Stomach (tissue), 8 donors: ENCODE measurements at regions not wholly inside any gene's neighbourhood (a gene's known extent, or its start where the extent isn't known, plus 50 kb on each side); places are given as distances from the start of the nearest gene placed in this dataset.

Experiments
- DNase-seq, 2 donors: peaks; one replicate each; pipeline versions ENCODE4 v3.0.0 to v3.0.0-alpha.2; 2013 to 2019
- H3K27ac ChIP-seq, 5 donors: fragments of 200-600 bp in 4 of 5; sonication (generic) in 4 of 5; one replicate each; pipeline ENCODE4 v1.5.1; 2013 to 2019; ENCODE audit warnings: mild to moderate bottlenecking in 1 of 5, moderate library complexity in 1 of 5
- H3K27me3 ChIP-seq, 3 donors: fragments of 200-600 bp; sonication (generic); one replicate each; pipeline ENCODE4 v1.5.1; 2017 to 2019; ENCODE audit warnings: mixed run types in 1 of 3
- H3K36me3 ChIP-seq, 4 donors: fragments of 200-600 bp; sonication (generic); 1 replicate in 3 of 4; 2 replicates in 1 of 4; pipeline ENCODE4 v1.5.1; 2016 to 2019
- H3K4me1 ChIP-seq, 4 donors: fragments of 200-600 bp; sonication (generic); one replicate each; pipeline ENCODE4 v1.5.1; 2016 to 2019
- H3K4me3 ChIP-seq, 4 donors: fragments of 200-600 bp; sonication (generic) in 3 of 4; one replicate each; pipeline ENCODE4 v1.5.1; 2016 to 2019; ENCODE audit warnings: mild to moderate bottlenecking in 1 of 4
- H3K9me3 ChIP-seq, 4 donors: fragments of 200-600 bp; sonication (generic); one replicate each; pipeline ENCODE4 v1.5.1; 2016 to 2019
- EP300 ChIP-seq: sonication (generic); formaldehyde crosslinking; IDR thresholded peaks from one replicate; pipeline ENCODE4 v1.6.1; 2017; ENCODE audit warnings: antibody characterized with exemption
- POLR2A ChIP-seq, 4 donors: fragments of 450-650 bp; IDR thresholded peaks; one replicate each; pipeline ENCODE4 v1.6.1; 2016; ENCODE audit warnings: antibody characterized with exemption in 4 of 4, control low read depth in 2 of 4, mild to moderate bottlenecking in 1 of 4, moderate library complexity in 1 of 4
- POLR2AphosphoS5 ChIP-seq, 3 donors: sonication (generic); formaldehyde crosslinking; IDR thresholded peaks; one replicate each; pipeline ENCODE4 v1.6.1; 2016; ENCODE audit warnings: antibody characterized with exemption in 3 of 3
- WGBS, 5 donors: extraction: QIAGEN DNeasy Blood & Tissue Kit in 3 of 5; methylation state at CpG; one replicate each; pipeline versions ENCODE4 v1.1.5 to v1.1.7; 2013 to 2018; 5-methylcytosine and 5-hydroxymethylcytosine counted together
- intact Hi-C: fragments of 100-400 bp; cut with DNase I; formaldehyde crosslinking; loops from one replicate; pipeline ENCODE4 v1.15.1; 2023; ENCODE audit warnings: low total_unique reads
- TF ChIP-seq, protein P1 (sequence below), 7 experiments: fragments of 450-650 bp in 4 of 7; fragments of 200-600 bp in 3 of 7; sonication (generic) in 3 of 7; IDR thresholded peaks; one replicate each; pipeline ENCODE4 v1.5.1; 2016 to 2019; ENCODE audit warnings: antibody characterized with exemption in 7 of 7, control low read depth in 2 of 7, mild to moderate bottlenecking in 1 of 7
- donor health status: healthy with polysubstance abuse.
- donor health status: Bipolar disorder and iron deficiency.
- donor health status: healthy.

DNA sequence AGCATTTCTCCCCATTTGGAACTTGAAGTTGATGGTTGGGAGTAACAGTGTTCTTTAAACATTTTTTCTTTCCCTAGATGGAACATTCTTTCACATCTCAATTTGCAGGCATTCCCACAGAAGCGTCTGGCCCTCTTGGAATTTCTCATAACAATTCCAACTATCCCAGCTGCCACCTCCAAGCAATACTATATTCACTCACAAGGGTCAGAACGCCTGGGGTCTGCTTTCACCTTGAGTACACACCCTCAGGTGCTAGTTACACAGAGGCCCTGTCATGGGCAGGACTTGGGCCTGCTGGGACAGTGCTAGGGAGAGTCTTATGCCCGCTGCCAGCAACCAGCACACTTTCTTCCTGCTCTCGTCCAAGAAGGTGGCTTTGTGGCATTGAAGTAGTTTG lies 136.5 kb downstream of the JCAD start:
- no peaks in the 10 kb centered on the region for H3K27me3 ChIP-seq
- H3K9me3 ChIP-seq = no peaks in the 10 kb centered on the region
- no peak overlapping the region for H3K4me3 ChIP-seq
- H3K36me3 ChIP-seq = no peaks in the 10 kb centered on the region
- intact Hi-C loops = no loop called here
- H3K4me1 ChIP-seq = peaks cover 0 to 17% (median 0%) of the 10 kb centered on the region in 4 donors
- no peak for TF ChIP-seq POLR2A (IDR thresholded peaks at IDR 0.05)
- TF ChIP-seq, protein P1, sequence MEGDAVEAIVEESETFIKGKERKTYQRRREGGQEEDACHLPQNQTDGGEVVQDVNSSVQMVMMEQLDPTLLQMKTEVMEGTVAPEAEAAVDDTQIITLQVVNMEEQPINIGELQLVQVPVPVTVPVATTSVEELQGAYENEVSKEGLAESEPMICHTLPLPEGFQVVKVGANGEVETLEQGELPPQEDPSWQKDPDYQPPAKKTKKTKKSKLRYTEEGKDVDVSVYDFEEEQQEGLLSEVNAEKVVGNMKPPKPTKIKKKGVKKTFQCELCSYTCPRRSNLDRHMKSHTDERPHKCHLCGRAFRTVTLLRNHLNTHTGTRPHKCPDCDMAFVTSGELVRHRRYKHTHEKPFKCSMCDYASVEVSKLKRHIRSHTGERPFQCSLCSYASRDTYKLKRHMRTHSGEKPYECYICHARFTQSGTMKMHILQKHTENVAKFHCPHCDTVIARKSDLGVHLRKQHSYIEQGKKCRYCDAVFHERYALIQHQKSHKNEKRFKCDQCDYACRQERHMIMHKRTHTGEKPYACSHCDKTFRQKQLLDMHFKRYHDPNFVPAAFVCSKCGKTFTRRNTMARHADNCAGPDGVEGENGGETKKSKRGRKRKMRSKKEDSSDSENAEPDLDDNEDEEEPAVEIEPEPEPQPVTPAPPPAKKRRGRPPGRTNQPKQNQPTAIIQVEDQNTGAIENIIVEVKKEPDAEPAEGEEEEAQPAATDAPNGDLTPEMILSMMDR (IDR thresholded peaks at IDR 0.05) = no peak
- no peak for TF ChIP-seq POLR2AphosphoS5 (IDR thresholded peaks at IDR 0.05)
- no peak for TF ChIP-seq EP300
- 58 to 67% (median 66%) methylated on average over 4 of the region's 4 CpGs for WGBS, 5 donors
- DNase-seq = no peak
- H3K27ac ChIP-seq = no peak overlapping the region

DNA sequence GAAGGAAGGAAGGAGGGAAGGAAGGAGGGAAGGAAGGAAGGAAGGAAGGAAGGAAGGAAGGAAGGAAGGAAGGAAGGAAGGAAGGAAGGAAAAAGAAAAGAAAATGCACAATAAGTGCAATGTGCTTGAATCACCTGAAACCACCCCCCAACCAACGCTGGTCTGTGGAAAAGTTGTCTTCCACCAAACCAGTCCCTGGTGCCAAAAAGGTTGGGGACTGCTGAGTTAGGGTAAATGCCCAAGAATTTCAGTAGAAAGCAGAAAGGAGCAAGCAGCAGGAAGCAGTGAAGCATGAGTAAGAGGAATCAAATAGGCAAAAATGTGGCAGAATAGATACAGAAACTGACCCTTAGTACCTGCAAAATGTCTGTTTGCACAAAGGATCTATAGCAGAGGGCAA lies 137.2 kb downstream of the JCAD start:
- TF ChIP-seq EP300 (no peak), POLR2A (IDR thresholded peaks at IDR 0.05) (no peak), POLR2AphosphoS5 (IDR thresholded peaks at IDR 0.05) (no peak)
- TF ChIP-seq, protein P1 (IDR thresholded peaks at IDR 0.05) = no peak
- Histone ChIP-seq H3K9me3 (no peaks in the 10 kb centered on the region), H3K27ac (no peak overlapping the region), H3K27me3 (no peaks in the 10 kb centered on the region), H3K4me3 (no peak overlapping the region), H3K4me1 (peaks cover 0 to 17% (median 0%) of the 10 kb centered on the region in 4 donors), H3K36me3 (no peaks in the 10 kb centered on the region)
- DNase-seq = no peak
- 52 to 77% (median 60%) methylated on average over 1 of the region's 1 CpG for WGBS, 5 donors
- intact Hi-C loops = no loop called here

DNA sequence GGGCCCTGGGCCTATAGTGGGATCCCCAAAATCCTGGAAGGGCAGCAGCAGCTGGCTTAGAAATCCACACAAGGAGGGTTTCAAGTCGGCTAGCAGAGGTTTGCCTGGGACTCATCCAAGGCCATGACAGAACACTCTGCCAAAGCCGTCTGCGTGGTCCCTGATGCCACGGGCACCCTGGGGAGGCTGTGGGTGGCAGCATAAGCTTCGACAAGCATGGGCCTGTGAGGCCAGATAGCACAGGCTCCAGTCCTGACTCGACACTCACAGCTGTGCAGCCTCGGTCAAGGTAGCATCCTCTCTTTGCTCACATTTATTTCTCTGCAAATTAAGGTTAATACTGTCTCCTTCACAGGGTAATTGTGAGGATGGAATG lies 138.3 kb downstream of the JCAD start:
- intact Hi-C loops = no loop called here
- H3K36me3 ChIP-seq = no peaks in the 10 kb centered on the region
- H3K27ac ChIP-seq = no peak overlapping the region
- 56 to 84% (median 68%) methylated on average over 6 to 7 of the region's 7 CpGs for WGBS, 5 donors
- DNase-seq = no peak
- peaks cover 0 to 17% (median 0%) of the 10 kb centered on the region in 4 donors for H3K4me1 ChIP-seq
- H3K27me3 ChIP-seq = no peaks in the 10 kb centered on the region
- no peak overlapping the region for H3K4me3 ChIP-seq
- H3K9me3 ChIP-seq = no peaks in the 10 kb centered on the region
- TF ChIP-seq, protein P1 (IDR thresholded peaks at IDR 0.05) = no peak
- TF ChIP-seq EP300 = no peak
- TF ChIP-seq POLR2AphosphoS5 (IDR thresholded peaks at IDR 0.05) = no peak
- no peak for TF ChIP-seq POLR2A (IDR thresholded peaks at IDR 0.05)

DNA sequence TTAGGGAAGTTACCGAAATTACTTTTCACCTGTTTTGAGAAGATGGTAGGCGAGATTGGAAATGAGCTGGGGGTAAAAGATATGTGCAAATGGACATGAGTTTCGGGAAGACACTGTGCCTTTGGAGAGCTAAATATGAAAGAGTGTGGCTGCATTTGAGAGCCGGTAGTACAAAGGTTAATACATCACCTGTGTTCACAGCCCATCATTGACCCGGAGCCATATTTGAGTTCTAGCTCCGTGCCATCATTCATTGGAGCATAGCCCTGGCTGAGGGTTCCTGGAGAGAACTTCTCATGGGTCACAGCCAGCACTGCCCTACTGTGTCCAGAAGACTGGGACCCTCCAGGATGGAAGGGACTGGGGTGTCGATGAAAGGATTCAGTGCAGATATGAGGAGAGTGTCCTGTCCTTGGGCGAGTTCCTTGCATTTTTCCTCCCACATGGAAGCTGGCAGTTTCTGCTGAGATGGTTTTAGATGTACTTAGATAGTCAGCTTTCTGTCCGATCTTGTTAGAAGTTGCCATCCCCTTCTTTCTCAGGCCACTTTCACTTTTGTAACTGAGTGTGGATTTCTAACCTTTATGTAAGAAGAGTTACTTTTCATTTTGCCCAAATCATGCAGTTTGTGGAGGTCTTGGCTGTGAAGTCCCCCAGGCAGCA lies 138.8 kb downstream of the JCAD start:
- H3K4me3 ChIP-seq = no peak overlapping the region

More for the DNA sequence above, 138.8 kb downstream of the JCAD start:
- TF ChIP-seq POLR2A (IDR thresholded peaks at IDR 0.05) (no peak), POLR2AphosphoS5 (IDR thresholded peaks at IDR 0.05) (no peak), EP300 (no peak)
- TF ChIP-seq, protein P1 (IDR thresholded peaks at IDR 0.05) = no peak
- no peaks in the 10 kb centered on the region for H3K36me3 ChIP-seq
- intact Hi-C loops = no loop called here
- WGBS, 5 donors = 76 to 90% (median 85%) methylated on average over 9 of the region's 9 CpGs
- no peak overlapping the region for H3K27ac ChIP-seq
- DNase-seq = no peak
- H3K27me3 ChIP-seq = no peaks in the 10 kb centered on the region
- peaks cover 0 to 17% (median 0%) of the 10 kb centered on the region in 4 donors for H3K4me1 ChIP-seq
- no peaks in the 10 kb centered on the region for H3K9me3 ChIP-seq
